Colonic mucosa (tissue), 4 donors: ENCODE measurements at regions not wholly inside any gene's neighbourhood (a gene's known extent, or its start where the extent isn't known, plus 50 kb on each side); places are given as distances from the start of the nearest gene placed in this dataset.

Experiments
- DNase-seq: peaks from one replicate; pipeline ENCODE4 v3.0.0-alpha.2; 2020
- H3K27ac ChIP-seq: fragments of 200-600 bp; one replicate; pipeline ENCODE4 v1.8.0; 2021
- H3K27me3 ChIP-seq: fragments of 200-600 bp; one replicate; pipeline ENCODE4 v1.8.0; 2021
- H3K36me3 ChIP-seq: fragments of 200-600 bp; one replicate; pipeline ENCODE4 v1.8.0; 2021
- H3K4me1 ChIP-seq: fragments of 200-600 bp; one replicate; pipeline ENCODE4 v1.8.0; 2021; ENCODE audit warnings: mild to moderate bottlenecking
- H3K4me3 ChIP-seq: fragments of 200-600 bp; one replicate; pipeline ENCODE4 v1.8.0; 2021
- H3K9ac ChIP-seq, 2 donors: one replicate each; pipeline ENCODE4 v1.7.0; 2013; ENCODE audit warnings: control low read depth in 2 of 2, low read depth in 2 of 2, low read length in 2 of 2
- H3K9me3 ChIP-seq: fragments of 200-600 bp; one replicate; pipeline ENCODE4 v1.8.0; 2021
- CTCF ChIP-seq: fragments of 200-600 bp; IDR thresholded peaks from one replicate; pipeline ENCODE4 v1.8.0; 2022; ENCODE audit warnings: antibody characterized with exemption, mild to moderate bottlenecking
- intact Hi-C: fragments of 100-400 bp; cut with DNase I; formaldehyde crosslinking; loops from one replicate; pipeline ENCODE4 v1.14.1; 2022
- donor health status: healthy.
- donor health status: DM: no; HTN: no; CAD: no.
- donor health status: DM: no; HTN: no; CAD: no.

- Histone ChIP-seq H3K27me3 (no peaks in the 10 kb centered on the region), H3K36me3 (no peaks in the 10 kb centered on the region), H3K4me3 (no peak overlapping the region), H3K9ac (no peak overlapping the region), H3K4me1 (no peaks in the 10 kb centered on the region), H3K27ac (no peak overlapping the region), H3K9me3 (no peaks in the 10 kb centered on the region)
- intact Hi-C loops: no loop called here
- no peak for TF ChIP-seq CTCF
- DNase-seq: no peak
These were observed 328.2 kb upstream of the ZNF462 start for GRCh38 chr9:106534800-106535199.

DNA sequence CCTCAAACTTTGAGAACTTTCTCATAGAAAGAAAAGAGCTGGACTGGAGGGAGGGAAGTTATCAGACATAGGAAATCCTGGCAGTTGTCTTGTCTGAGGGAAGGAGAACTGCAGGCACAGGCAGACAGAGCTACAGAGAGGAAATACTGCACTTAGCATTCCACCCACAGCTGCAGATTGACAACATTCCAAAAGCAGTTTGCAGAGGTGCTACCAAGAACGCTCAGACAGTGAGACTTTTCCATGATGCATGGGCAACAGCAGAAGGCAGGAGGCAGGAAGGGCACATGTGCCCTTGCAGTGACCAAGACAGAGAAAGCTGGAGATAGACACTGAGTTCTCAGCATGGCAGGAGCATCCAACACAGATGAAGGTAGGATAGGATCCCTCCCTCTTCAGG is 327.5 kb upstream of the ZNF462 start:
- Histone ChIP-seq H3K27ac (no peak overlapping the region), H3K4me1 (no peaks in the 10 kb centered on the region), H3K4me3 (no peak overlapping the region), H3K36me3 (no peaks in the 10 kb centered on the region), H3K27me3 (no peaks in the 10 kb centered on the region), H3K9ac (no peak overlapping the region), H3K9me3 (no peaks in the 10 kb centered on the region)
- no peak for DNase-seq
- intact Hi-C loops: no loop called here
- no peak for TF ChIP-seq CTCF

- Histone ChIP-seq H3K9ac (no peak overlapping the region), H3K27ac (no peak overlapping the region), H3K4me3 (no peak overlapping the region), H3K4me1 (no peaks in the 10 kb centered on the region), H3K9me3 (no peaks in the 10 kb centered on the region), H3K36me3 (no peaks in the 10 kb centered on the region), H3K27me3 (no peaks in the 10 kb centered on the region)
- TF ChIP-seq CTCF: no peak
- DNase-seq: no peak
- intact Hi-C loops: no loop called here
These were observed 304.8 kb upstream of the ZNF462 start for GRCh38 chr9:106557996-106558667.

DNA sequence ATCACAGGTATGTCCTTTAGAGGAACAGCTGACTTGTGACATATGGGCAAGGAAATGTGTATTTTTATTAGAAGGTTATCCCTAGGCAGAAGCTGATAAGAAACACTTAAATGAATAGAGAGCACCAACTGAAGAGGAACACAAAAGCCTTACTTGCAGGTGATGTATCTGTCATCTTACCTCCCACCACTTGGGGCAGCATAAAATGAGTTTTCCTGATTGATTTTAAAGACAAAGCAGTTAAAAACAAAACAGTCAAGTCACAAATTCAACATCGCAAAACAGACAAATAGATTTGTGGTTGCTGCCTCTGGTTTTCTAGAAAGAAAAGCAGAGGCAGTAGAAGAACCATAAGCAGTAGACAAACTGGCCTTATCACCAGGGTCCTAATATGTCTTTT is 302.4 kb upstream of the ZNF462 start:
- no peaks in the 10 kb centered on the region for H3K9me3 ChIP-seq
- H3K4me3 ChIP-seq: no peak overlapping the region
- no peak overlapping the region for H3K9ac ChIP-seq
- no peaks in the 10 kb centered on the region for H3K27me3 ChIP-seq
- DNase-seq: no peak
- TF ChIP-seq CTCF: no peak
- intact Hi-C loops: no loop called here
- no peaks in the 10 kb centered on the region for H3K4me1 ChIP-seq
- no peaks in the 10 kb centered on the region for H3K36me3 ChIP-seq
- no peak overlapping the region for H3K27ac ChIP-seq

DNA sequence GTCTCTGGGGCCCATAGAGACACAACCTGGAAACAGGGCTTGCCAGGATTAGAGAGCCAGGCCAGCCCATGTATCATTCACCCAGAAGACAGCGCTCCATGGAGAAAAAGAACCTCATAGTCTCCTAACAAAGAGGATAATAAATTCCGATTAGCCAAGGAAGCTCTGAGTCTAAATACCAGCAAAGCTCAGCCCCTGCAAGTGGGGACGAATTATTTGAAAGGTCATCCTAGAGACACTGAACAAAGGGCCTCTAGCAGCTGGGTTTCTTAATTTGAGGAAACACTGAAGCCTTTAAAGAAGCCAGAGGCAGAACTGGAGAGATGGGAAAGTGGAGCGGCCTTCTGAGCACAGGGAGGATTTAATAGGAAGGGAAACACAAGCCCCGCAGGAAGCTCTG is 287.1 kb upstream of the ZNF462 start:
- no peak for TF ChIP-seq CTCF
- no peaks in the 10 kb centered on the region for H3K4me1 ChIP-seq
- no peak overlapping the region for H3K9ac ChIP-seq
- H3K9me3 ChIP-seq: no peaks in the 10 kb centered on the region
- H3K27me3 ChIP-seq: no peaks in the 10 kb centered on the region
- no peak overlapping the region for H3K27ac ChIP-seq
- DNase-seq: no peak
- intact Hi-C loops: no loop called here
- H3K36me3 ChIP-seq: no peaks in the 10 kb centered on the region
- H3K4me3 ChIP-seq: no peak overlapping the region
